Neuronal stem cell (in vitro differentiated cells): ENCODE measurements at regions not wholly inside any gene's neighbourhood (a gene's known extent, or its start where the extent isn't known, plus 50 kb on each side); places are given as distances from the start of the nearest gene placed in this dataset.

ENCODE experiments used
- DNase-seq: peaks from one replicate; pipeline ENCODE4 v3.0.0-alpha.2; 2013; ENCODE audit warnings: low spot score
- H2AFZ ChIP-seq: one replicate; pipeline ENCODE4 v1.6.1; 2013; ENCODE audit warnings: mild to moderate bottlenecking, low read length, inconsistent platforms
- H2AK5ac ChIP-seq: 2 replicates; pipeline ENCODE4 v1.6.1; 2013; ENCODE audit warnings: low read depth, mild to moderate bottlenecking, inconsistent platforms, low read length, moderate library complexity, mixed read lengths
- H2BK120ac ChIP-seq: 2 replicates; pipeline ENCODE4 v1.6.1; 2013; ENCODE audit warnings: low read depth, mild to moderate bottlenecking, inconsistent platforms, low read length, moderate library complexity, mixed read lengths
- H2BK12ac ChIP-seq: one replicate; pipeline ENCODE4 v1.6.1; 2013; ENCODE audit warnings: low read length, inconsistent platforms
- H2BK15ac ChIP-seq: 2 replicates; pipeline ENCODE4 v1.6.1; 2013; ENCODE audit warnings: mild to moderate bottlenecking, low read length, inconsistent platforms, mixed read lengths
- H2BK5ac ChIP-seq: one replicate; pipeline ENCODE4 v1.6.1; 2013; ENCODE audit warnings: inconsistent platforms, mild to moderate bottlenecking, low read length, moderate library complexity
- H3K14ac ChIP-seq: one replicate; pipeline ENCODE4 v1.6.1; 2013; ENCODE audit warnings: low read length, inconsistent platforms
- H3K18ac ChIP-seq: 2 replicates; pipeline ENCODE4 v1.6.1; 2013; ENCODE audit warnings: low read length, inconsistent platforms
- H3K23ac ChIP-seq: 2 replicates; pipeline ENCODE4 v1.6.1; 2013; ENCODE audit warnings: low read depth, mild to moderate bottlenecking, mixed read lengths, low read length, inconsistent platforms; ENCODE audit not compliant: poor library complexity
- H3K27ac ChIP-seq: replicated peaks from 3 replicates; pipeline ENCODE4 v1.5.1; 2013; ENCODE audit warnings: low read length, inconsistent platforms
- H3K27me3 ChIP-seq, 3 experiments: 2 replicates each; pipeline ENCODE4 v1.6.1; 2013; ENCODE audit warnings: low read length in 3 of 3, mild to moderate bottlenecking in 2 of 3, inconsistent platforms in 1 of 3, low read depth in 1 of 3, mixed read lengths in 1 of 3, moderate library complexity in 1 of 3; ENCODE audit not compliant: control insufficient read depth in 3 of 3, insufficient read depth in 3 of 3
- H3K36me3 ChIP-seq, 2 donors: replicated peaks in 1 of 2; 2 replicates each; pipeline ENCODE4 v1.6.1; 2013; ENCODE audit warnings: low read length in 2 of 2; ENCODE audit not compliant: control insufficient read depth in 2 of 2, insufficient read depth in 2 of 2
- H3K4ac ChIP-seq: 2 replicates; pipeline ENCODE4 v1.6.1; 2013; ENCODE audit warnings: inconsistent platforms, mild to moderate bottlenecking, low read length, moderate library complexity
- H3K4me1 ChIP-seq, 2 donors: 1 replicate in 1 of 2; 2 replicates in 1 of 2; pipeline ENCODE4 v1.6.1; 2013; ENCODE audit warnings: low read length in 2 of 2, low read depth in 1 of 2; ENCODE audit not compliant: control insufficient read depth in 2 of 2, insufficient read depth in 1 of 2
- H3K4me2 ChIP-seq: one replicate; pipeline ENCODE4 v1.6.1; 2013; ENCODE audit warnings: mild to moderate bottlenecking, low read length, inconsistent platforms; ENCODE audit not compliant: insufficient read depth, poor library complexity, severe bottlenecking
- H3K4me3 ChIP-seq, 2 donors: 2 replicates each; pipeline ENCODE4 v1.5.1; 2013; ENCODE audit warnings: low read length in 2 of 2, mild to moderate bottlenecking in 2 of 2, inconsistent platforms in 1 of 2, moderate library complexity in 1 of 2
- H3K79me1 ChIP-seq: one replicate; pipeline ENCODE4 v1.6.1; 2013; ENCODE audit warnings: low read depth, mild to moderate bottlenecking, inconsistent platforms, low read length, moderate library complexity
- H3K9ac ChIP-seq: one replicate; pipeline ENCODE4 v1.6.1; 2013; ENCODE audit warnings: mild to moderate bottlenecking, low read depth, low read length, inconsistent platforms; ENCODE audit not compliant: poor library complexity
- H3K9me3 ChIP-seq, 2 donors: replicated peaks in 1 of 2; 2 replicates each; pipeline versions ENCODE3 to v1.6.1; 2013; ENCODE audit warnings: low read length in 2 of 2, mild to moderate bottlenecking in 2 of 2, inconsistent platforms in 1 of 2, low read depth in 1 of 2, mixed read lengths in 1 of 2, moderate library complexity in 1 of 2; ENCODE audit not compliant: control insufficient read depth in 2 of 2, insufficient read depth in 1 of 2
- H4K8ac ChIP-seq: one replicate; pipeline ENCODE4 v1.6.1; 2013; ENCODE audit warnings: low read depth, mild to moderate bottlenecking, inconsistent platforms, low read length, moderate library complexity
- H4K91ac ChIP-seq: one replicate; pipeline ENCODE4 v1.6.1; 2013; ENCODE audit warnings: low read length, low read depth, mild to moderate bottlenecking, inconsistent platforms; ENCODE audit not compliant: poor library complexity
- WGBS, 2 donors: extraction: QIAGEN DNeasy Blood & Tissue Kit; methylation state at CpG; one replicate each; pipeline ENCODE4 v1.1.7; 2013; ENCODE audit warnings: missing lambda C conversion rate in 2 of 2, mixed read lengths in 1 of 2; ENCODE audit not compliant: insufficient read length in 2 of 2, insufficient replicate concordance in 1 of 2; ENCODE audit errors: extremely low coverage in 2 of 2; 5-methylcytosine and 5-hydroxymethylcytosine counted together

GRCh38 chr12:65603438-65604351 is 220.6 kb upstream of the HMGA2 start:
- H3K18ac ChIP-seq, result peak overlapping the region; percentile 68
- no peaks in the 10 kb centered on the region for H3K27me3 ChIP-seq

GRCh38 chr12:65605019-65605418 is 219.3 kb upstream of the HMGA2 start:
- Histone ChIP-seq H3K9me3 (peaks cover 0 to 3% of the 10 kb centered on the region in 2 donors), H4K91ac (no peak overlapping the region), H3K27ac (no peak overlapping the region), H3K23ac (no peak overlapping the region), H4K8ac (no peak overlapping the region), H3K4me1 (peaks cover 4 to 5% of the 10 kb centered on the region in 2 donors), H2BK12ac (no peak overlapping the region), H3K18ac (no peak overlapping the region), H3K36me3 (no peaks in the 10 kb centered on the region), H3K4me3 (no peak overlapping the region), H3K27me3 (no peaks in the 10 kb centered on the region), H2BK5ac (no peak overlapping the region), H2AFZ (no peak overlapping the region), H2BK120ac (no peak overlapping the region), H3K79me1 (no peaks in the 10 kb centered on the region), H3K14ac (no peak overlapping the region), H2AK5ac (no peak overlapping the region), H3K9ac (no peak overlapping the region), H2BK15ac (no peak overlapping the region), H3K4ac (no peak overlapping the region), H3K4me2 (no peak overlapping the region)
- no CpG with 5 or more reads among the region's 2 CpGs for WGBS, 2 donors
- no peak for DNase-seq

More at GRCh38 chr12:65603438-65604351, 220.6 kb upstream of the HMGA2 start:
- peak overlapping the region; percentile 12 for H3K27ac ChIP-seq
- H2BK5ac ChIP-seq, result no peak overlapping the region
- H3K23ac ChIP-seq, result no peak overlapping the region
- H2AK5ac ChIP-seq, result no peak overlapping the region
- no peak overlapping the region for H4K8ac ChIP-seq
- no peak overlapping the region for H3K14ac ChIP-seq
- no peak overlapping the region for H3K4me3 ChIP-seq
- WGBS, 2 donors, result no CpG with 5 or more reads among the region's 8 CpGs
- H4K91ac ChIP-seq, result no peak overlapping the region
- H2AFZ ChIP-seq, result peak overlapping the region; percentile 69
- H3K79me1 ChIP-seq, result no peaks in the 10 kb centered on the region
- H3K4me1 ChIP-seq, result peaks cover 4 to 5% of the 10 kb centered on the region in 2 donors
- H3K4me2 ChIP-seq, result no peak overlapping the region
- no peak overlapping the region for H2BK15ac ChIP-seq
- no peak overlapping the region for H2BK120ac ChIP-seq
- no peak for DNase-seq
- H3K9ac ChIP-seq, result no peak overlapping the region
- no peaks in the 10 kb centered on the region for H3K36me3 ChIP-seq
- H2BK12ac ChIP-seq, result no peak overlapping the region
- H3K9me3 ChIP-seq, result peaks cover 0 to 3% of the 10 kb centered on the region in 2 donors
- H3K4ac ChIP-seq, result no peak overlapping the region

DNA sequence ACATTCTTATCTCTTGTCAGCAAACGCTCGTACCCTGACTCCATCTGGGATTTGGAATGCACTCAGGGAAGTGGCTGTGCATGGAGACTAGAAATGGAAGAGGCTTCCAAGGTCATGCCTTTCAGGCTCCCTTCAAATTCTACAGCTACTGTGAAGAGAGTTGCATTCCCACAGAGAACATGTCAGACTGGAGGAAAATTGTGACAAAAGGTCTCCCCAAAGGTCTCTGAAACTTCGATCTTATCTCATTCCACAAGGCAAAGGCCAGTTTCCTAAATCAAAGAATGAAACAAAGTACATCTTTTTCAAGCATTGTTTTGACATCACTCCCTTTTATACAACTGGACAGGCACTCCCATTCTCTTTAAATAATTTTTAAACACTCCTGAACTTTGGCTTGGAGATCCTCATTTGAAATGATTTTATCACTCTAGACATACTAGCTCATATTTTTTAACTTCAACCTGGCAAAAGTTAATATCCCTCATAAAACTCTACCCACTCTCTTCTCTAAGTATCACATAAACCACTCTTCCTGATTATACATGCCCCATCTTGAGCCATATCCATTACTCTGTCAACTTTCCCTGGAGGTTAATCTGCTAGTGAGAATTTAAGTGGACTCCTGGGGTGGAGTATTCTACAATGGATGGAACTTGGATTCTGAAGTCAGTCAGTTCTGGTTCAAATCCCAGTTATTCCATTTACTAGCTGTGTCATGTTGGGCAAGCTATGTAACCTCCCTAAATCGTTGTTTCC is 218.1 kb upstream of the HMGA2 start:
- H3K9ac ChIP-seq, result no peak overlapping the region
- DNase-seq, result no peak
- H4K91ac ChIP-seq, result no peak overlapping the region
- no peak overlapping the region for H3K27ac ChIP-seq
- H3K18ac ChIP-seq, result no peak overlapping the region
- no peak overlapping the region for H2AK5ac ChIP-seq
- no peak overlapping the region for H2BK15ac ChIP-seq
- H4K8ac ChIP-seq, result no peak overlapping the region
- H2BK12ac ChIP-seq, result no peak overlapping the region
- H3K14ac ChIP-seq, result no peak overlapping the region
- peaks cover 0 to 3% of the 10 kb centered on the region in 2 donors for H3K9me3 ChIP-seq
- H3K4ac ChIP-seq, result no peak overlapping the region
- no peak overlapping the region for H3K4me2 ChIP-seq
- no peak overlapping the region for H2BK5ac ChIP-seq
- H3K36me3 ChIP-seq, result no peaks in the 10 kb centered on the region
- no peaks in the 10 kb centered on the region for H3K27me3 ChIP-seq
- H3K4me3 ChIP-seq, result no peak overlapping the region
- no peaks in the 10 kb centered on the region for H3K79me1 ChIP-seq
- H3K4me1 ChIP-seq, result peaks cover 4 to 5% of the 10 kb centered on the region in 2 donors
- H3K23ac ChIP-seq, result no peak overlapping the region
- no CpG with 5 or more reads among the region's 4 CpGs for WGBS, 2 donors
- no peak overlapping the region for H2AFZ ChIP-seq
- no peak overlapping the region for H2BK120ac ChIP-seq

- Histone ChIP-seq H2BK5ac (no peak overlapping the region), H3K4me1 (peaks cover 4 to 5% of the 10 kb centered on the region in 2 donors), H3K23ac (no peak overlapping the region), H3K4me3 (no peak overlapping the region), H3K27me3 (no peaks in the 10 kb centered on the region), H3K36me3 (no peaks in the 10 kb centered on the region), H3K79me1 (no peaks in the 10 kb centered on the region), H3K4ac (no peak overlapping the region), H4K91ac (no peak overlapping the region), H3K18ac (no peak overlapping the region), H3K9ac (no peak overlapping the region), H2BK120ac (no peak overlapping the region), H2BK15ac (no peak overlapping the region), H4K8ac (no peak overlapping the region), H3K4me2 (no peak overlapping the region), H2AK5ac (no peak overlapping the region), H3K14ac (no peak overlapping the region), H3K27ac (no peak overlapping the region), H2AFZ (no peak overlapping the region), H3K9me3 (peaks cover 0 to 3% of the 10 kb centered on the region in 2 donors), H2BK12ac (no peak overlapping the region)
- no CpG with 5 or more reads among the region's 3 CpGs for WGBS, 2 donors
- no peak for DNase-seq
Observed at GRCh38 chr12:65607401-65607841, 216.9 kb upstream of the HMGA2 start.
